OCI-LY1 (cell line): ENCODE measurements at regions not wholly inside any gene's neighbourhood (a gene's known extent, or its start where the extent isn't known, plus 50 kb on each side); places are given as distances from the start of the nearest gene placed in this dataset.
"Not testable (repeated sequence)": the region's sequence is repeated elsewhere in the genome, so short reads cannot be mapped to it uniquely, and the experiment has no call there.

Source experiments
- H2AFZ ChIP-seq: fragments of 200-600 bp; sonication (generic), shearing (Covaris generic); 2 replicates; pipeline ENCODE4 v1.6.0; 2014; ENCODE audit warnings: antibody characterized with exemption, mild to moderate bottlenecking, low read length
- H3F3A ChIP-seq: fragments of 200-600 bp; sonication (generic), shearing (Covaris generic); 2 replicates; pipeline ENCODE4 v1.6.0; 2014; ENCODE audit warnings: mild to moderate bottlenecking, antibody characterized with exemption, low read length, moderate library complexity; ENCODE audit not compliant: insufficient read depth
- H3K27ac ChIP-seq: fragments of 200-600 bp; sonication (generic); 2 replicates; pipeline ENCODE4 v1.5.1; 2014; ENCODE audit warnings: low read length, mixed run types, mild to moderate bottlenecking, low read depth; ENCODE audit not compliant: poor library complexity, severe bottlenecking
- H3K27me3 ChIP-seq: fragments of 200-600 bp; sonication (generic); 2 replicates; pipeline ENCODE4 v1.6.0; 2014; ENCODE audit warnings: antibody characterized with exemption, mild to moderate bottlenecking, low read length, moderate library complexity; ENCODE audit not compliant: insufficient read depth
- H3K36me3 ChIP-seq: fragments of 200-600 bp; sonication (generic); 2 replicates; pipeline ENCODE4 v1.6.1; 2014; ENCODE audit warnings: mild to moderate bottlenecking, antibody characterized with exemption, low read length, moderate library complexity, mixed read lengths; ENCODE audit not compliant: insufficient read depth
- H3K4me1 ChIP-seq: fragments of 200-600 bp; sonication (generic); 2 replicates; pipeline ENCODE4 v1.5.1; 2014; ENCODE audit warnings: mild to moderate bottlenecking, low read length, moderate library complexity; ENCODE audit not compliant: insufficient read depth, severe bottlenecking
- H3K4me2 ChIP-seq: fragments of 200-600 bp; sonication (generic), shearing (Covaris generic); 2 replicates; pipeline ENCODE4 v1.6.1; 2014; ENCODE audit warnings: low read length
- H3K4me3 ChIP-seq: fragments of 200-600 bp; sonication (generic); 2 replicates; pipeline ENCODE4 v1.5.1; 2014; ENCODE audit warnings: low read length, low read depth, mild to moderate bottlenecking, mixed read lengths; ENCODE audit not compliant: poor library complexity, severe bottlenecking
- H3K79me2 ChIP-seq: fragments of 200-600 bp; shearing (Covaris generic); 2 replicates; pipeline ENCODE4 v1.6.1; 2016; ENCODE audit warnings: mixed run types, low read length, mixed read lengths; ENCODE audit not compliant: insufficient read depth
- H3K9ac ChIP-seq: fragments of 200-600 bp; sonication (generic), shearing (Covaris generic); 2 replicates; pipeline ENCODE4 v1.6.1; 2014; ENCODE audit warnings: mild to moderate bottlenecking, low read length, mixed read lengths
- H3K9me2 ChIP-seq: fragments of 200-600 bp; sonication (generic), shearing (Covaris generic); 2 replicates; pipeline ENCODE4 v1.6.1; 2014; ENCODE audit warnings: low read depth, mild to moderate bottlenecking, low read length, mixed read lengths
- H3K9me3 ChIP-seq: fragments of 200-600 bp; shearing (Covaris generic); 2 replicates; pipeline ENCODE4 v1.6.1; 2014; ENCODE audit warnings: low read length, mixed read lengths
- H4K20me1 ChIP-seq: fragments of 200-600 bp; sonication (generic), shearing (Covaris generic); 2 replicates; pipeline ENCODE4 v1.6.0; 2016; ENCODE audit warnings: mild to moderate bottlenecking, low read length; ENCODE audit not compliant: insufficient read depth
- CTCF ChIP-seq: fragments of 200-600 bp; sonication (generic), shearing (Covaris generic); IDR thresholded peaks from 2 replicates; pipeline ENCODE4 v1.5.1; 2017; ENCODE audit warnings: mild to moderate bottlenecking, antibody characterized with exemption, low read length, moderate library complexity, mixed read lengths
- EZH2 ChIP-seq: fragments of 200-600 bp; sonication (generic), shearing (Covaris generic); IDR thresholded peaks from 2 replicates; pipeline ENCODE4 v1.8.0; 2017; ENCODE audit warnings: borderline replicate concordance, mixed run types, mild to moderate bottlenecking, antibody characterized with exemption, low read length, moderate library complexity, mixed read lengths

- Histone ChIP-seq H3F3A (no peaks in the 10 kb centered on the region), H3K9me2 (no peaks in the 10 kb centered on the region), H3K4me1 (no peaks in the 10 kb centered on the region), H3K4me3 (no peak overlapping the region), H3K79me2 (no peaks in the 10 kb centered on the region), H3K9me3 (no peaks in the 10 kb centered on the region), H3K27me3 (no peaks in the 10 kb centered on the region; the same call in 1 of the 2 replicates), H3K9ac (no peak overlapping the region), H3K36me3 (no peaks in the 10 kb centered on the region), H3K27ac (no peak overlapping the region), H3K4me2 (no peak overlapping the region), H2AFZ (no peak overlapping the region), H4K20me1 (no peaks in the 10 kb centered on the region)
- TF ChIP-seq EZH2, result no peak
Observed at GRCh38 chr14:56064513-56064912, 53.7 kb upstream of the PELI2 start.

- not testable (repeated sequence) for H3K27me3 ChIP-seq, H3K36me3 ChIP-seq, H3K4me2 ChIP-seq, H3K9me2 ChIP-seq, H2AFZ ChIP-seq, H3K27ac ChIP-seq, H3K4me3 ChIP-seq, H3K4me1 ChIP-seq, H3K9me3 ChIP-seq, H3K79me2 ChIP-seq, H3F3A ChIP-seq, H4K20me1 ChIP-seq, H3K9ac ChIP-seq
Observed at GRCh38 chr14:56065199-56065598, 53.0 kb upstream of the PELI2 start.

GRCh38 chr14:56065621-56066290 is 52.5 kb upstream of the PELI2 start:
- H3K79me2 ChIP-seq, result no peaks in the 10 kb centered on the region
- no peaks in the 10 kb centered on the region for H3F3A ChIP-seq
- no peaks in the 10 kb centered on the region for H3K9me3 ChIP-seq
- no peak overlapping the region for H3K4me2 ChIP-seq
- H3K4me1 ChIP-seq, result no peaks in the 10 kb centered on the region
- H3K9ac ChIP-seq, result no peak overlapping the region
- no peaks in the 10 kb centered on the region; the same call in 1 of the 2 replicates for H3K27me3 ChIP-seq
- H3K9me2 ChIP-seq, result no peaks in the 10 kb centered on the region
- no peak overlapping the region for H2AFZ ChIP-seq
- no peak overlapping the region for H3K27ac ChIP-seq
- H3K36me3 ChIP-seq, result no peaks in the 10 kb centered on the region
- H4K20me1 ChIP-seq, result no peaks in the 10 kb centered on the region
- H3K4me3 ChIP-seq, result no peak overlapping the region
- TF ChIP-seq CTCF, result no peak
- TF ChIP-seq EZH2, result no peak
